Gastrocnemius medialis (tissue), 4 donors: ENCODE measurements at regions not wholly inside any gene's neighbourhood (a gene's known extent, or its start where the extent isn't known, plus 50 kb on each side); places are given as distances from the start of the nearest gene placed in this dataset.
"Not testable (repeated sequence)": the region's sequence is repeated elsewhere in the genome, so short reads cannot be mapped to it uniquely, and the experiment has no call there.

Experiments used
- ATAC-seq, 2 donors: fragments of 150-250 bp; one replicate each; pipeline ENCODE4 v1.9.1; 2016
- DNase-seq, 2 donors: peaks; one replicate each; pipeline ENCODE4 v3.0.0-alpha.2; 2019
- H3K27ac ChIP-seq, 4 donors: fragments of 200-600 bp; sonication (generic); 1 replicate in 1 of 4; 2 replicates in 3 of 4; pipeline ENCODE4 v1.5.1; 2016 to 2018; ENCODE audit warnings: mild to moderate bottlenecking in 2 of 4, moderate library complexity in 1 of 4
- H3K27me3 ChIP-seq, 3 donors: fragments of 200-600 bp; sonication (generic) in 2 of 3; 1 replicate in 1 of 3; 2 replicates in 2 of 3; pipeline versions ENCODE4 v1.5.1 to v1.6.0; 2016 to 2019; ENCODE audit warnings: mild to moderate bottlenecking in 1 of 3, moderate library complexity in 1 of 3
- H3K36me3 ChIP-seq, 2 donors: fragments of 200-600 bp; sonication (generic) in 1 of 2; one replicate each; pipeline ENCODE4 v1.5.1; 2017 to 2018
- H3K4me1 ChIP-seq, 2 donors: fragments of 200-600 bp; sonication (generic) in 1 of 2; one replicate each; pipeline ENCODE4 v1.5.1; 2016 to 2017; ENCODE audit warnings: mild to moderate bottlenecking in 2 of 2
- H3K4me3 ChIP-seq, 4 donors: fragments of 200-600 bp; sonication (generic) in 3 of 4; 1 replicate in 1 of 4; 2 replicates in 3 of 4; pipeline ENCODE4 v1.5.1; 2016 to 2019; ENCODE audit warnings: mild to moderate bottlenecking in 2 of 4
- H3K9me3 ChIP-seq, 3 donors: fragments of 200-600 bp; sonication (generic) in 2 of 3; 1 replicate in 1 of 3; 2 replicates in 2 of 3; pipeline ENCODE4 v1.5.1; 2016 to 2019
- CTCF ChIP-seq, 5 experiments: fragments of 450-650 bp in 3 of 5; fragments of 200-600 bp in 2 of 5; sonication (generic) in 2 of 5; IDR thresholded peaks in 4 of 5; conservative IDR thresholded peaks in 1 of 5; 1 replicate in 4 of 5; 2 replicates in 1 of 5; pipeline ENCODE4 v1.5.1; 2016 to 2019; ENCODE audit warnings: antibody characterized with exemption in 5 of 5, mild to moderate bottlenecking in 3 of 5, moderate library complexity in 3 of 5
- POLR2A ChIP-seq, 2 donors: fragments of 450-650 bp; IDR thresholded peaks; one replicate each; pipeline ENCODE4 v1.6.1; 2017; ENCODE audit warnings: antibody characterized with exemption in 2 of 2, mild to moderate bottlenecking in 2 of 2, moderate library complexity in 2 of 2
- in situ Hi-C, 4 donors: fragments of 200-750 bp; cut with MboI; loops; one replicate each; pipeline versions ENCODE4 v1.15.0 to v1.8.0; 2017; ENCODE audit warnings: low sequenced_read_pairs in 4 of 4
- intact Hi-C: fragments of 100-400 bp; cut with DNase I; formaldehyde crosslinking; loops from one replicate; pipeline ENCODE4 v1.15.1; 2023; ENCODE audit warnings: low total_unique reads

- Histone ChIP-seq H3K27ac (no peak overlapping the region), H3K36me3 (no peaks in the 10 kb centered on the region), H3K4me1 (no peaks in the 10 kb centered on the region), H3K4me3 (no peak overlapping the region), H3K27me3 (no peaks in the 10 kb centered on the region), H3K9me3 (no peaks in the 10 kb centered on the region)
- no peak for ATAC-seq
- TF ChIP-seq POLR2A (IDR thresholded peaks at IDR 0.05) (no peak), CTCF (IDR thresholded peaks at IDR 0.05 in 4 of 5, conservative IDR thresholded peaks at IDR 0.05 in 1 of 5) (no peak)
- intact Hi-C loops: no loop called here
- in situ Hi-C loops: no loop called here
- DNase-seq: no peak
Measured at GRCh38 chr5:42148813-42149212, 223.7 kb downstream of the FBXO4 start.

- Histone ChIP-seq H3K9me3 (no peaks in the 10 kb centered on the region), H3K36me3 (no peaks in the 10 kb centered on the region), H3K4me1 (no peaks in the 10 kb centered on the region), H3K27ac (no peak overlapping the region), H3K27me3 (no peaks in the 10 kb centered on the region), H3K4me3 (no peak overlapping the region)
- ATAC-seq: no peak
- no peak for DNase-seq
- in situ Hi-C loops (no loop called here), intact Hi-C loops (no loop called here)
- TF ChIP-seq CTCF (IDR thresholded peaks at IDR 0.05 in 4 of 5, conservative IDR thresholded peaks at IDR 0.05 in 1 of 5) (no peak), POLR2A (IDR thresholded peaks at IDR 0.05) (no peak)
Measured at GRCh38 chr5:42157215-42157614, 232.1 kb downstream of the FBXO4 start.

DNA sequence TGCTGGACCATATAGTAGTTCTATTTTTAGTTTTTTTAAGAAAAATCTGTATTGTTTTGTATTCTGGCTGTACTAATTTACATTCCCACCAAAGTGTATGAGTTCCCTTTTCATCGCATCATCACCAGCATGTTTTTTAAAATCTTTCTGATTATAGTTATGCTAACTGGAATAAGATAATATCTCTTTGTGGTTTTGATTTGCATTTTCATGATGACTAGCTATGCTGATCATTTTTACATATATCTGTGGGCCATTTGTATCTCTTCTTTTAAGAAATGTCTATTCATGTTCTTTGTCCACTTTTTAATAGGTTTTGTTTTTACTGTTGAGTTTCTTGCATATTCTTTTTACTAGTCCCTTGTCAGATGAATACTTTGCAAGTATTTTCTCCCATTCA is 238.0 kb downstream of the FBXO4 start:
- ATAC-seq: no peak
- in situ Hi-C loops: no loop called here
- no peaks in the 10 kb centered on the region for H3K9me3 ChIP-seq
- no peaks in the 10 kb centered on the region for H3K4me1 ChIP-seq
- H3K4me3 ChIP-seq: no peak overlapping the region
- TF ChIP-seq POLR2A (IDR thresholded peaks at IDR 0.05) (no peak), CTCF (IDR thresholded peaks at IDR 0.05 in 4 of 5, conservative IDR thresholded peaks at IDR 0.05 in 1 of 5) (no peak)
- DNase-seq: no peak
- no peaks in the 10 kb centered on the region for H3K27me3 ChIP-seq
- no peaks in the 10 kb centered on the region for H3K36me3 ChIP-seq
- no peak overlapping the region for H3K27ac ChIP-seq
- intact Hi-C loops: no loop called here

GRCh38 chr5:42168091-42168670 is 243.1 kb downstream of the FBXO4 start:
- no peak overlapping the region for H3K4me3 ChIP-seq
- H3K36me3 ChIP-seq: no peaks in the 10 kb centered on the region
- DNase-seq: no peak
- TF ChIP-seq POLR2A (IDR thresholded peaks at IDR 0.05): no peak
- TF ChIP-seq CTCF (IDR thresholded peaks at IDR 0.05 in 4 of 5, conservative IDR thresholded peaks at IDR 0.05 in 1 of 5): no peak
- ATAC-seq: no peak
- H3K27me3 ChIP-seq: no peaks in the 10 kb centered on the region
- in situ Hi-C loops (no loop called here), intact Hi-C loops (no loop called here)
- H3K9me3 ChIP-seq: no peaks in the 10 kb centered on the region
- no peaks in the 10 kb centered on the region for H3K4me1 ChIP-seq
- H3K27ac ChIP-seq: no peak overlapping the region

DNA sequence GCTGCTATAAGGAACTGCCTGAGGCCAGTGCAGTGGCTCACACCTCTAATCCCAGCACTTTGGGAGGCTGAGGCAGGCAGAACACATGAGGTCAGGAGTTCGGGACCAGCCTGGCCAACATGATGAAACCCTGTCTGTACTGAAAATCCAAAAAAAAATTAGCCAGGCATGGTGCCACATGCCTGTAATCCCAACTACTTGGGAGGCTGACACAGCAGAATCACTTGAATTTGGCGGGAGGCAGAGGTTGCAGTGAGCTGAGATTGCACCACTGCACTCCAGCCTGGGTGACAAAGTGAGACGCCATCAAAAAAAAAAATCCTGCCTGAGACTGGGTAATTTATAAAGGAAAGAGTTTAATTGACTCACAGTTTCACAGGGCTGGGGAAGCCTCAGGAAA is 247.1 kb upstream of the GHR start:
- intact Hi-C loops, in situ Hi-C loops: not testable (repeated sequence)
- ATAC-seq: peak in 1 of 2 donors; percentile 41

DNA sequence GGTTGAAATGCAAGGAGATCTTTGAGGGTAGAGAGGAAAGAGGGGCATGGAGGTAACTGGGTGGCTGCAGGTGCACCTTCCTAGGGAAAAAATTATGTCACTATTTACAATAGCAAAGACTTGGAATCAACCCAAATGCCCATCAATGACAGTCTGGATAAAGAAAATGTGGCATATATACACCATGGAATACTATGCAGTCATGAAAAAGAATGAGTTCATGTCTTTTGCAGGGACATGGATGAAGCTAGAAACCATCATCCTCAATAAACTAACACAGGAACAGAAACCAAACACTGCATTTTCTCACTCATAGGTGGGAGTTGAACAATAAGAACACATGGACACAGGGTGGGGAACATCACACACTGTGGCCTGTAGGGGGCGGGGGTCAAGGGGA is 243.4 kb upstream of the GHR start:
- H3K27ac ChIP-seq, H3K27me3 ChIP-seq, DNase-seq, H3K4me3 ChIP-seq, H3K4me1 ChIP-seq, in situ Hi-C loops, intact Hi-C loops, H3K36me3 ChIP-seq, ATAC-seq, H3K9me3 ChIP-seq: not testable (repeated sequence)

More for the DNA sequence above, 247.1 kb upstream of the GHR start:
- H3K27me3 ChIP-seq, H3K4me1 ChIP-seq, H3K27ac ChIP-seq, H3K4me3 ChIP-seq, H3K36me3 ChIP-seq, H3K9me3 ChIP-seq: not testable (repeated sequence)
- peak in 1 of 2 donors; percentile 37 for DNase-seq
